NOMO-1 (cell line): ENCODE measurements at regions not wholly inside any gene's neighbourhood (a gene's known extent, or its start where the extent isn't known, plus 50 kb on each side); places are given as distances from the start of the nearest gene placed in this dataset.

Source experiments
- DNase-seq, 2 experiments: peaks; one replicate each; lab custom pipeline; 2025; ENCODE audit not compliant: unreplicated experiment in 2 of 2; lab: John Stamatoyannopoulos, UW

DNA sequence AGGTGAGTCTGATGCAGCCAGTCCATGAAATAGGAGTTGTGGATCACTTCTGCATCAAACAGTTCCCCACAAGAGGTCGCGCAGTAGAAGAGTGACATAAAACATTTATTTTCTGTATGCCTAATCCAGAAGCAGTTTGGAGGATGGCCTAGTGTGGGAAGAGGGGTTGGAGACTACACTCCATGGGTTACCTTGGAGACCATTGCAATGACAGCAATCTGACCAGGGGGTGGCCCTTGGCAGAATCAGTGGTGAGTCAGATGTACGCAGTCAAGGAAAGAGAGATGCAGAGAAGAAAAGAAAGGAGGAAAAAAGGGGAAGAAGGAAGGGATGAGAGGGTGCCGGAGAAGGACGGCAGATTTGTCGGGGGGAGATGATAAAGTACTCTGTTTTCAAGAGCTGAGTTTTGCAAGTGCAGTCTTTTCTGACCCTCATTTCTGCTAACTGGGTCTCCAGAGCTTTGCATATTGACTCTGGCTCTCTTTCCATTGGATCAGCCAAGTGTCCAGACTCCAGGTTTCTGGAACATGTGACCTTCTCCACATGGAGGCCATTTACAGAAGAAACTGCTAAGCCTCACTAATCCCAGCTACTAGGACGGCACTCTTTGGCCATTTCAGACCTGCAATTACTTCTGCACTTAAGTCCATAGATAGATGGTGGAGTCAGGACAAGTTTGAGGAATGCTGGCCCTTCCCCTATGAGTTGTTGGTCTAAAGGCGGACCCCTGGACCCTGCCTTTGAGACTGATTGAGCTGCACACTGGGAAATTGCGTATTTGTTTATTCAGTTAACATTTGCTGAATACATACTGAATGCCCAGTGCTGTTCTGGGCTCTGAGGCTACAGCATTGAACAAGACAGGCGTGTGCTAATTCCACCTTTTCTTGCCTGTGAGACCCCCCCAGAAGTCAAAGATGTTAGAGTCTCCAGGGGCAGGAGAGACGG lies 424.2 kb downstream of the BCL11B start:
- DNase-seq = no peak

- no peak for DNase-seq
Measured at GRCh38 chr14:98853063-98853729, 418.8 kb downstream of the BCL11B start.

- no peak for DNase-seq
Measured at GRCh38 chr14:98855926-98856715, 415.9 kb downstream of the BCL11B start.

GRCh38 chr14:98858158-98858557 lies 413.8 kb downstream of the BCL11B start:
- DNase-seq = no peak

GRCh38 chr14:98858561-98858960 lies 413.4 kb downstream of the BCL11B start:
- no peak for DNase-seq

GRCh38 chr14:98859301-98859700 lies 412.7 kb downstream of the BCL11B start:
- DNase-seq = no peak

DNA sequence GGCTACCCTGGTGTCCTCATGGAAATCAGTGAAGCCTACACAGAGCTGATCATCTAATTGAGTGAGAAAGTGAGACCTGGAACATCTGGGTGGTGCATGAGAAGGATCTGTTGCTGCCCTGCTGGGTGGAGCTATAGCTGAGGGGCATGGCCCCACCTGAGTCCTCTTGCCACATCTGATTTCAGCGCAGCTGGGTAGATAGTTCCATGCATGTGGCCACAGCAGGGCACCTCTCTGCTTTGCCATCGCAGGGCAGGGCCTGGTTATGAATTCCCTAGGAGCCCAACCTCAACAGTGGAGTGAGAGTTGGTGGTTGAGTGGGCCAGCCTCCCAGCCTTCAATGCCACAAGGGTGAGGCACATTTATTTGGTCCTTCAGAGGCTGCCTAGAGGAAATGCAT lies 407.8 kb downstream of the BCL11B start:
- no peak for DNase-seq

DNA sequence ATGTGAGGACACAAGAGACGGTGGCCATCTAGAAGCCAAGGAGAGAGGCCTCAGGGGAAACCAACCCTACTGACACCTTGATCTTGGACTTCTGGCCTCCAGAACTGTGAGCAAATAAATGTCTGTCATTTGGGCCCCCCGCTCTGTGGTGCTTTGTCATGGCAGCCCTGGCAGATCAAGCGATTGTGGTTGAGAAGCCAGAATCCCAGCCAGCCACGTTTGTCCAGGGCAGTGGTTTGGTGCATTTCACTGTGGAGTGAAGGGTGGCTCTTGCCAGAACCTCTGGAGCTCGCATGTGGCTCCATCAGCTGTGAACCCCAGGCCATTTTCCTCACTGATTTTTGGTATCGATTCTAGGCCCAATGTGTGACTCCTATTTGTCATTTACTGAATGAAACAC lies 404.9 kb downstream of the BCL11B start:
- DNase-seq = no peak

GRCh38 chr14:98867726-98868125 lies 404.3 kb downstream of the BCL11B start:
- DNase-seq = no peak

DNA sequence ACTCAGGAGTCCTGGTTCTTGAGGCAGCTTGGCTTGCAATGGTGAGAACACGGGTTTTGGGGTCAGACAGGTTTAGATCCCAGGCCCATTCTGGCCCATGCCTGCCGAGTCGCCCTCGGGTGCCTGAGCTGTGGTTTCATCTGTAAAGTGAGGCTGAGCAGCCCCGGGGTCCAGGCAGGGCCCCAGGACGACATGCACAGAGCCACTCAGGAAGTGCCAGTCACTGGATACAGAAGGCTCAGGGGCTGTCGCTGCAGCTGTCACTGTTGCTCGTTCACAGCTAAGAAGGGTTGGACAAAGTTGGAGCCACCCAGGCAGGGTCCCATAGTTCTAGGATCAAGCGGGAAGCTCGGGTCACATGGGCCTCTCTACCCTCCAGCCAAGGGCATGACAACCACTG lies 403.1 kb downstream of the BCL11B start:
- no peak for DNase-seq

DNA sequence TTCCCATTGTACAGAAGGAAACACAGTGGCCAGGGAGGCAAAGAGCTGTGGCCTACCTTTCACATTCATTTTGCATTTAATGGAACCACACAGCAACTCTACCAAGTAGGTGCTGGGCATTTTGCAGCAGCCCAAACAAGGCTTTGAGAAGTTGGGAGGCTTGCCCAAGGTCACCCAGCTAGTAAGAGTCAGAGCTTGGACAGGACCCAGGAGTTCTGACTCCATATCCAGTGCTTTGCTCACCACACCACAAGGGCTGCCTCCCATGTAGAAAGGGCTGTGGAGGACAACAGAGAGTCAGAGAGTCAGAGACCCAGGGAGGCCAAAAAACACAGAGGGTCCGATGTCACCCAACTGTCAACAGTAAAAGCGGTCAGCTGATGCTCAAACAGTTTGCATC lies 400.2 kb downstream of the BCL11B start:
- DNase-seq = no peak

DNA sequence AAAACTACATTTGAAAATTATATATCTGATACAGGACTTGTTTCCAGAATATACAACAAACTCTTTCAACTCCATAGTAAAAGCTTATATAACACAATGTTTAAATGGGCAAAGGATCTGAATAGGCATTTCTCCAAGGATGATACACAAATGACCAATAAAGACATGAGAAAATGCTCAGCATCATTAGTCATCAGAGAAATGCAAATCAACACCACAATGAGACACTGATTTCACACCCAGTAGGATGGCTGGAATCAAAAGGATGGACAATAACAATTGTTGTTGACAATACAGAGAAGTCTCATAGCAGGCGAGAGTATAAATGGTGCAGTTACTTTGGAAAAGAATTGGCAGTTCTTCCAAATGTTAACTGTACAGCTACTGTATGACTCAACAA lies 394.9 kb downstream of the BCL11B start:
- DNase-seq = no peak

DNA sequence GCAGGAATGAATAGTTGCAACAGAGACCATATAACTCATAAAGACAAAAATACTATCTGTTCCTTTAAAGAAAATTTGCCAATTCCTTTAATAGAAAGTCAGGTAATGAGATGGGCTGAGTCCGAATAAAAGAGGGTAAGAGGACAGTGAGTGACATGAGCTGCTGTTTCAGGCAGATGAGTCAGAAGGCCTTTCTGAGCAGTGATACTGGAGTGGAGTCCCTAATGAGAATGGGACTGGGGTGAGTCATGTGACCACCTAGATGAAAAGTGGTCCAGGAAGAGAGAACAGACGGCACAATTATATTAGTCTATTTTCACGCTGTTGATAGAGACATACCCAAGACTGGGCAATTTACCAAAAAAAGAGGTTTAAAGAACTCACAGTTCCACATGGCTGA lies 393.7 kb downstream of the BCL11B start:
- no peak for DNase-seq

DNA sequence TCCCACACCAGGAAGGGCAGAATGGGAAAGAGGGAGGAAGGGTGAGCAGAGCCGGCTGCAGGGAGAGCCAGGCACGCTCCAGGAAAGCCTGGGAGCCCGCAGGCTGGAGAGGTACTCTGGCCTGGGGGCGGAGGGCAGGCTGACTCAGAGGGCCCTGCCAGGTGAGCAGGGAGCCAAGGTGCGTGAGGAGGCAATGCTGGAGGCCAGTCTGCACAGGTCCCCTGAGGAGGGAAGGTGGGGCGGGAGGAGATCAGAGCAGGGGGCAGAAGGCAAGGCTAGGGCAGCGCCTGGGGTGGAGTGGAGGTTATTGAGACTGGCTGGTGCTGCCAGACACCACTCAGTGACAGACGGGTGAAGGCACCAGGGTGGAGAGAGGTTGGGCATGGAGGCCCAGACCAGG lies 385.0 kb downstream of the BCL11B start:
- DNase-seq = no peak

DNA sequence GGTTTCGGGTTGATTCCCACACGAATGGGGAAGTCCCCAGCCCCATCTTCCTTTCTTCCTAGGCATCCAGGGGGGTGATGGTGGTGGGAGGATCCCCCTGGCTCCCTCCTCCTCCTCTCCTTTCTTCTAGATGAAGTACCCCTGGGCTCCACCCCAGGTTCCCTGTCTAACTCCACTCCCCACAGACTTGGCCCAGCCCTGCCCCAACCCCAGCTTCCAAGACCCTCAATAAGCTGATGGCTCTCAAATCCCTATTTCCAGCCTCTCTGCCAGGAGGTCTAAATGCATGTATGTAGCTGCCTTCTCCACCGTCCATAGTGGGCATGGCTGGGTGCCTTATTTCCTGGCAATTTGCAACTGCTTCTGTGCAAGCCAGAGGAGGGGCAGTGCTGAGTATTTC lies 383.7 kb downstream of the BCL11B start:
- DNase-seq = no peak

DNA sequence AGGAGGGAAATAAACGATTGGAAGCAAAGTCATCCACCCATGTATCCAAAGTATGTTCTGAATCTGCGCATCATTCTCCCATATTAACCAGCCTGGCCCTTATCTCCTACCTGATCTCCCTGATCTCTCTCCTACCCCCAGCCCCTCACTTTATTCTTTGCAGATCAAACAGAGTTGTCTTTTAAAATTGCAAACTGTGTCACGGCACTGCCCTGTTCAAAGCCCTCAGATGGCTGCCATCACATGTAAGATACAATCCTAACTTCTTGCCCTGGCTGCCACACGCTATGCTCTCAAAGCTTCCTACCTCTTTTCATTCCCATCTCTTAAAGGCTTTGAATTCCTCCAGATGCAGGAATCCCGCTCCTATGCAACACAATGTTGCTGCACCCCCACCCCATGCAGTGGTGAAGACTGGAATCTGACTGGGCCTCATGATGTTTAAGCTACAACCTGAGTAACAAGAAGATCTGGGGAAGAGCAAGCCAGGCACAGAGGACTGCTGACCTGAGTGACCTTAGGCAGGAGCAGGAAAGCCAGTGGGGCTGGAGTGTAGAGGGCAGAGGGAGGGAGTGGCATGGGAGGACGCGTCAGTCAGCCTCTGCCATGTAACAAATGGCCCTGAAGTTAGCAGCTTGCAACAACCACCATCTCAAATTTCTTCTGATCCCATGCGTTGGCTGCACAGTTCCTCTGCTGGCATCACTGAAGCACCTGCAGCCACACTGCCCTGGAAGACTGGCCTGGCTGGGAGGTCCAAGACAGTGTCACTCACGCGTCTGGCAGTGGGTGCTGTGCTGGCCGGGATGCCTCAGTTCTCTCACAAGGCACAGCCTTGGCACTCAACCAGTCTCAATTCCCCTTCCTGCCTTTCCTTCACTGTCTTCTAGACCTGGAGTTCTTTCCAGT lies 382.8 kb downstream of the BCL11B start:
- DNase-seq = no peak

GRCh38 chr14:98889836-98890185 lies 382.2 kb downstream of the BCL11B start:
- no peak for DNase-seq

DNA sequence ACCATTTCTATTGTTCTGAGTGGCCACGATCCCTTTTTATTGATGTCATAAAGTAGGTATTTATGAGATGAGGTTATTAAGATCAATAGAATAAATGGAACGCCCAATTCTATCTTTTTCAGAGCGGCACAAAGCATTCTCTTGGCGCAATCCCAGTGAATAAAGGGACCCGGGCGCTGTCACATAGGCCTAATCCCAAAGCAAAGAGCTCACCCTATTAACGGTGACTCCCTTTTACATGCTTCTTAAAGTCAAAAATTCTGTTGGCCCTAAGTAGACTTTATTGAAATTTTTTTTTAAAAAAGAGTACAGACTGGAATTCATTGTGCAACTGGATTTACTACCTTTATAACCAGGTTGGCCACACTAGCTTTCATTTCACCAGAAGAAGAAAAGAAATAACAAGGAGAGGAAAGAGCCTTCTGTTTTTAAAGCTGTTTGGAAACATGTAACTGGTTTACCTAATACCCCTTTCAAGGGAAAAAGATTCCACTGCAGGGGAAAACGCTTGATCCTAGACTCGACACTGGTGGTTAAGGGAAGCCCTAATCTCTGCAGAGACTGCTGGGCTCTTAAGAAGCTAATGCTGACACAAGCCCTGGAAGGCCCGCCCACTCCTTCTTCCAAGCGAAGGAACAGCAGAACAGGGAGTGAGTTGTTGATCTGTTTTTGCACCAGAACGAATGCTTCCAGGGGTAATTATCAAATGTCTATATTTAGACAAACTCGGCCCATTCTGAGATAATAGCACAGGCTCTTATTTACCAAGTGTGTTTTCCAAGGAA lies 381.2 kb downstream of the BCL11B start:
- no peak for DNase-seq

- DNase-seq = no peak
Measured at GRCh38 chr14:98893675-98894074, 378.3 kb downstream of the BCL11B start.

DNA sequence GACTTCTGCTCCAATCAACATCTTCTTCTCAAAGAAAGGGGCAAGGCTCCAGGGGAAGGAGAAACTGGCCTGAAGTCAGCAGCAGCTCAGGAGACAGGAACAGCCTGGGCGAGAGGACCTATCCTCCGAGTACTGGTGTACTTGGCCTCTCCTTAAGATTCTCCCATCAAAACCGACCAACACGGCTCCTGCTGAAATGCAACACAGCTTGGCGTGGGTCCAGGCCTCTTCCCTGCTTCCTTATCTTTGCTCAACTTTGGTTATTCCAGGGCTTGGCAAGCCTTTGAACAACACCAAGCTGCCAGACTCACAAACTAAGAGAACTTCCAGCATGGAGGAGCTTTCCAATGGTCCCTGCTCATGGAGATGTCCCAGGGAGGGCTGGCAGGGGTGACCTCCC lies 377.4 kb downstream of the BCL11B start:
- no peak for DNase-seq
